ENCODE measurements at regions not wholly inside any gene's neighbourhood (a gene's known extent, or its start where the extent isn't known, plus 50 kb on each side); places are given as distances from the start of the nearest gene placed in this dataset.
"Not testable (repeated sequence)": the region's sequence is repeated elsewhere in the genome, so short reads cannot be mapped to it uniquely, and the experiment has no call there.

DNA sequence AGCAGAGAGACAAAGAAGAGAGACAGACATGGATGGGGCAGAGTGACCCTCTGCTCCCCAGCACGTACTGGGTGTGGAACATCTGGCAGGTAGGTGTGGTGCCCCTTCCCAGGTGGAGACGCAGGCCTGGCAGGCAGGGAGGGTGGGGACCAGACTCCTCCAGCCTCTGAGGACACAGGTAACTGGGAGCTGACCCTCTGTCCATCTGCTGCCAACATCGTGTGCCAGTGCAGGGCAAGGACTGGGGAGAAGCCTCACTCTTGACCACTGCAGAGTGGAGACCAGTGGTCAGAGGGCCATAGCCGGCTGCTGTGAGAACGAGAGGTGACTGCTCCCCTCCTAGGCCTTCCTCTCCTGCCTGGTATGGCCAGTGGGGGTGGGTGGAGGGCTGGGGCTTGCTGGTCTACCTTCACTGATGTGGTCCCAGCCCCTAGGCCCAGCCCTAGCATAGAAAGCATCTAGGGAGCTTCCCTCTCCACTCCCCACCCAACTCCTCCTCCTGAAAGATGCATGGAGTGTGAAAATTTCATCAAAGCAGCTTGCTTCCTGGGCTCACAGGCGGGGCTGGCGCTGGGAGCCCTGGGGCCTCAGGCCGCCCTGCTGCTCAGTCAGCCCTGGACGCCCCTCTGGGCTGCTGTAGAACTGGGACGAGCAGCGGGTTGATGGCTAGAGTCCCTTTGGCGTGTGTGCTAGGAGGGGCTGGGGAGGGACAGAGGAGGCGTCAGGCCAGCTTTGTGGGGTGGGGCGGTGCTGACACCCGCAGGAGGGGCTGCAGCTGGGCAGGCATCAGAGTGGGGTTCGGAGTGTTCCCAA is 90.3 kb downstream of the PLXNA1 start:
- Mint-ChIP-seq H3K4me1 (peaks cover 18% of the 10 kb centered on the region), H3K4me3 (no peak overlapping the region), H3K9me3 (no peaks in the 10 kb centered on the region), H3K36me3 (ENCODE audit: low read depth) (no peaks in the 10 kb centered on the region), H3K27me3 (ENCODE audit: low read depth) (peaks cover 12% of the 10 kb centered on the region), H3K27ac (peak overlapping the region in 2 of 3 experiments; percentile 79 to 92)
- TF ChIP-seq, protein P1, sequence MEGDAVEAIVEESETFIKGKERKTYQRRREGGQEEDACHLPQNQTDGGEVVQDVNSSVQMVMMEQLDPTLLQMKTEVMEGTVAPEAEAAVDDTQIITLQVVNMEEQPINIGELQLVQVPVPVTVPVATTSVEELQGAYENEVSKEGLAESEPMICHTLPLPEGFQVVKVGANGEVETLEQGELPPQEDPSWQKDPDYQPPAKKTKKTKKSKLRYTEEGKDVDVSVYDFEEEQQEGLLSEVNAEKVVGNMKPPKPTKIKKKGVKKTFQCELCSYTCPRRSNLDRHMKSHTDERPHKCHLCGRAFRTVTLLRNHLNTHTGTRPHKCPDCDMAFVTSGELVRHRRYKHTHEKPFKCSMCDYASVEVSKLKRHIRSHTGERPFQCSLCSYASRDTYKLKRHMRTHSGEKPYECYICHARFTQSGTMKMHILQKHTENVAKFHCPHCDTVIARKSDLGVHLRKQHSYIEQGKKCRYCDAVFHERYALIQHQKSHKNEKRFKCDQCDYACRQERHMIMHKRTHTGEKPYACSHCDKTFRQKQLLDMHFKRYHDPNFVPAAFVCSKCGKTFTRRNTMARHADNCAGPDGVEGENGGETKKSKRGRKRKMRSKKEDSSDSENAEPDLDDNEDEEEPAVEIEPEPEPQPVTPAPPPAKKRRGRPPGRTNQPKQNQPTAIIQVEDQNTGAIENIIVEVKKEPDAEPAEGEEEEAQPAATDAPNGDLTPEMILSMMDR (IDR thresholded peaks at IDR 0.05; ENCODE audit: unreplicated experiment in 3 of 3) = no peak

DNA sequence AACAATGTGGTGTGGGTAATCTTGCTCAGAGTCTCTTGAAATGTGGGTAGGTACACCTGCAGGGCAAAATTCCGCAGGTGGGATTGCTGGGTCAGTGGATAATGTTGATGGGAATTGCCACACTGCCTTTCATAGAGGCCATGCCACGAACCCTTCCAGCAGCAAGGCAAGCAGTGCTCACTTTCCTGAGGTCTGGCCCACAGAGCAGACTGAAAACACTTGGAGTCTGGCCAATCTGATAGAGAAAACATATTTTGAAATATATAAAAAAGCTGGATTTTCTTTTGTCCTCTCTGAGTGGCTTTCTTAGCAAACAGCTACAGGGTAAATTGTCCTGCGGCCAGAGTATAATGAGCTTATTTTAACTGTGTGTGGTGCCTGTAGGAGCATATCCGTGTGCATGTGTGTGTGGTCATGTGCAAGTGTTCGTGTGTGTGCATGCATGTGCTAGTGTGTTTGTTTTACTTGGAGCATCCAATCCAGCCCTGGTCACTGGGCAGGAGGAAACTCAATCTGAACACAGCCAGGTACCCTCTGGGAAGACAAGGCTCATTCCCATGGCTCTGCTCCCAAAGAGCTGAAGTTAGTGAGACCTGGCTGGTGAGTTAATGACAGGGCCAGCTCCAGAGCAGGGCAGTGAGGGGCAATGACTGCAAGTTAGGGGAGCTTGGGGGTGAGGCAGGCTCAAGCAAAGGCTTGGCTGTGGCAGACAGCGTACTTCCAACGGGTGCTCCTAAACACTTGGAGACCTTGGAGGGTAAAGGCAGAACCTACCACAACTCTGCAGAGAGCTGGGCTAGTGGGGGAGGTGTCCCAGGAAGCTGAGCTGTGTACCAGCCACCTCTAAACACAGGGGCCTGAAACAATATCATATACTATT is 91.3 kb downstream of the PLXNA1 start:
- Mint-ChIP-seq H3K27ac (peak overlapping the region; percentile 65 to 92 (median 74)), H3K4me3 (no peak overlapping the region), H3K9me3 (no peaks in the 10 kb centered on the region), H3K36me3 (ENCODE audit: low read depth) (no peaks in the 10 kb centered on the region), H3K4me1 (peaks cover 18% of the 10 kb centered on the region), H3K27me3 (ENCODE audit: low read depth) (peaks cover 12% of the 10 kb centered on the region)
- TF ChIP-seq, protein P1 (IDR thresholded peaks at IDR 0.05; ENCODE audit: unreplicated experiment in 3 of 3) = no peak

DNA sequence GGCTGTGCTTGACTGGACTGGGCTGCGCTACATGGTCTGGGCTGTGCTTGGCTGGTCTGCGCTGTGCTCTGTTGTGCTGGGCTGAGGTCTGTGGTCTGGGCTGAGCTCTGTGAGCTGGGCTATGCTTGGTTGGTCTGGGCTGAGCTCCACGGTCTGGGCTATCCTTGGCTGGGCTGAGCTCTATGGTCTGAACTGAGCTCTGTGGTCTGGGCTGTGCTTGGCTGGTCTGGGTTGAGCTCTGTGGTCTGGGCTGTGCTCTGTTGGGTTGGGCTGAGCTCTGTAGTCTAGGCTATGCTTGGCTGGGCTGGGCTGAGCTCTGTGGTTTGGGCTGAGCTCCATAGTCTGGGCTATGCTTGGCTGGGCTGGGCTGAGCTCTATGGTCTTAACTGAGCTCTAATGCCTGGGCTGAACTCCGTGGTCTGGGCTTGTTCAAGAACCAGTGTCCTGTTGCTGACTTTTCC is 92.0 kb downstream of the PLXNA1 start:
- Mint-ChIP-seq H3K4me1 (peaks cover 18% of the 10 kb centered on the region), H3K9me3 (no peaks in the 10 kb centered on the region), H3K27ac (peak overlapping the region in 2 of 3 experiments; percentile 73 to 92), H3K36me3 (ENCODE audit: low read depth) (no peaks in the 10 kb centered on the region), H3K27me3 (ENCODE audit: low read depth) (peaks cover 15% of the 10 kb centered on the region), H3K4me3 (no peak overlapping the region)
- TF ChIP-seq, protein P1 (IDR thresholded peaks at IDR 0.05; ENCODE audit: unreplicated experiment in 3 of 3) = no peak

DNA sequence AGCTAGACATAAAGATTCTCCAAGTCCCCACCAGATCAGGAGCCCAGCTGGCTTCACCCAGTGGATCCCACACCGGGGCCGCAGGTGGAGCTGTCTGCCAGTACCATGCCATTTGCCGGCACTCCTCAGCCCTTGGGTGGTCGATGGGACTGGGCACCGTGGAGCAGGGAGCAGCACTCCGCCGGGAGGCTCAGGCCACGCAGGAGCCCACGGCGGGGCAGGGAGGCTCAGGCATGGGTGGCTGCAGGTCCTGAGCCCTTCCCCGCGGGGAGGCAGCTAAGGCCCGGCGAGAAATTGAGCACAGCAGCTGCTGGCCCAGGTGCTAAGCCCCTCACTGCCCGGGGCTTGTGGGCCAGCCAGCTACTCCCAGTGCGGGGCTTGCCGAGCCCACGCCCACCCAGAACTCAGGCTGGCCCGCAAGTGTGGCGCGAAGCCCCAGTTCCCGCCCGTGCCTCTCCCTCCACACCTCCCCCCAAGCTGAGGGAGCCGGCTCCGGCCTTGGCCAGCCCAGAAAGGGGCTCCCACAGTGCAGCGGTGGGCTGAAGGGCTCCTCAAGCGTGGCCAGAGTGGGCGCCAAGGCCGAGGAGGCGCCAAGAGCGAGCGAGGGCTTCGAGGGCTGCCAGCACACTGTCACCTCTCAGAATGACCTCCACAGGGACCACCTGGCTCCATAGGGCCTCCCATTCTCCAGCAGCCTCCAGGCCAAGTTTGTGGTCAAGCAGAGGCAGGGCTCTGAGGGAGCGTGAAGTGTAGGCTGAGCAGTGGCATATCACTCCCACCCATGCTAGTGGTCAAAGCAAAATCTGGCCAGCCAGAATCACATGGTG is 93.5 kb downstream of the PLXNA1 start:
- H3K9me3 Mint-ChIP-seq; H3K27ac Mint-ChIP-seq; H3K4me3 Mint-ChIP-seq; H3K36me3 Mint-ChIP-seq (ENCODE audit: low read depth): not testable (repeated sequence)
- Mint-ChIP-seq H3K27me3 (ENCODE audit: low read depth) (peaks cover 26% of the 10 kb centered on the region), H3K4me1 (peaks cover 18% of the 10 kb centered on the region)

- H3K9me3 Mint-ChIP-seq = no peaks in the 10 kb centered on the region
Observed at GRCh38 chr3:127077068-127077467, 94.2 kb downstream of the PLXNA1 start.

More at GRCh38 chr3:127077068-127077467, 94.2 kb downstream of the PLXNA1 start:
- TF ChIP-seq, protein P1 (IDR thresholded peaks at IDR 0.05; ENCODE audit: unreplicated experiment in 3 of 3) = no peak
- H3K4me1 Mint-ChIP-seq = peaks cover 18% of the 10 kb centered on the region
- H3K4me3 Mint-ChIP-seq = no peak overlapping the region
- H3K27me3 Mint-ChIP-seq (ENCODE audit: low read depth) = peaks cover 29% of the 10 kb centered on the region
- no peaks in the 10 kb centered on the region for H3K36me3 Mint-ChIP-seq (ENCODE audit: low read depth)
- H3K27ac Mint-ChIP-seq = no peak overlapping the region

Data from nephron (organoid).